ENCODE measurements at regions not wholly inside any gene's neighbourhood (a gene's known extent, or its start where the extent isn't known, plus 50 kb on each side); places are given as distances from the start of the nearest gene placed in this dataset.

- Mint-ChIP-seq H3K27ac (no peak overlapping the region), H3K27me3 (ENCODE audit: low read depth) (peaks cover 3% of the 10 kb centered on the region), H3K4me1 (ENCODE audit: low read depth) (no peaks in the 10 kb centered on the region), H3K4me3 (ENCODE audit: low read depth) (no peak overlapping the region), H3K36me3 (ENCODE audit: low read depth) (no peaks in the 10 kb centered on the region), H3K9me3 (no peaks in the 10 kb centered on the region)
- intact Hi-C loops (cut with micrococcal nuclease) = no loop called here
- DNase-seq (ENCODE audit: low spot score) = no peak
Observed at GRCh38 chr18:45353530-45353929, 261.7 kb upstream of the SLC14A2 start.

GRCh38 chr18:45355944-45356520 lies 259.2 kb upstream of the SLC14A2 start:
- intact Hi-C loops (cut with micrococcal nuclease) = no loop called here
- no peaks in the 10 kb centered on the region for H3K36me3 Mint-ChIP-seq (ENCODE audit: low read depth)
- peaks cover 3% of the 10 kb centered on the region for H3K27me3 Mint-ChIP-seq (ENCODE audit: low read depth)
- H3K9me3 Mint-ChIP-seq = no peaks in the 10 kb centered on the region
- H3K4me3 Mint-ChIP-seq (ENCODE audit: low read depth) = no peak overlapping the region
- H3K27ac Mint-ChIP-seq = no peak overlapping the region
- H3K4me1 Mint-ChIP-seq (ENCODE audit: low read depth) = no peaks in the 10 kb centered on the region
- DNase-seq (ENCODE audit: low spot score) = no peak

GRCh38 chr18:45357686-45358470 lies 257.4 kb upstream of the SLC14A2 start:
- Mint-ChIP-seq H3K27me3 (ENCODE audit: low read depth) (no peaks in the 10 kb centered on the region), H3K36me3 (ENCODE audit: low read depth) (no peaks in the 10 kb centered on the region), H3K4me1 (ENCODE audit: low read depth) (no peaks in the 10 kb centered on the region), H3K4me3 (ENCODE audit: low read depth) (no peak overlapping the region), H3K9me3 (no peaks in the 10 kb centered on the region), H3K27ac (no peak overlapping the region)
- intact Hi-C loops (cut with micrococcal nuclease) = no loop called here
- DNase-seq (ENCODE audit: low spot score) = no peak

- Mint-ChIP-seq H3K4me3 (ENCODE audit: low read depth) (no peak overlapping the region), H3K27ac (no peak overlapping the region), H3K27me3 (ENCODE audit: low read depth) (no peaks in the 10 kb centered on the region), H3K9me3 (no peaks in the 10 kb centered on the region), H3K4me1 (ENCODE audit: low read depth) (no peaks in the 10 kb centered on the region), H3K36me3 (ENCODE audit: low read depth) (no peaks in the 10 kb centered on the region)
- intact Hi-C loops (cut with micrococcal nuclease) = no loop called here
- DNase-seq (ENCODE audit: low spot score) = no peak
Observed at GRCh38 chr18:45359275-45360009, 255.8 kb upstream of the SLC14A2 start.

- Mint-ChIP-seq H3K9me3 (no peaks in the 10 kb centered on the region), H3K4me3 (ENCODE audit: low read depth) (no peak overlapping the region), H3K4me1 (ENCODE audit: low read depth) (no peaks in the 10 kb centered on the region), H3K36me3 (ENCODE audit: low read depth) (no peaks in the 10 kb centered on the region), H3K27me3 (ENCODE audit: low read depth) (no peaks in the 10 kb centered on the region), H3K27ac (no peak overlapping the region)
- no peak for DNase-seq (ENCODE audit: low spot score)
- intact Hi-C loops (cut with micrococcal nuclease) = no loop called here
Observed at GRCh38 chr18:45361125-45361851, 254.0 kb upstream of the SLC14A2 start.

GRCh38 chr18:45363196-45363595 lies 252.1 kb upstream of the SLC14A2 start:
- DNase-seq (ENCODE audit: low spot score) = no peak
- Mint-ChIP-seq H3K4me3 (ENCODE audit: low read depth) (no peak overlapping the region), H3K9me3 (no peaks in the 10 kb centered on the region), H3K4me1 (ENCODE audit: low read depth) (no peaks in the 10 kb centered on the region), H3K36me3 (ENCODE audit: low read depth) (no peaks in the 10 kb centered on the region), H3K27ac (no peak overlapping the region), H3K27me3 (ENCODE audit: low read depth) (no peaks in the 10 kb centered on the region)
- intact Hi-C loops (cut with micrococcal nuclease) = no loop called here

GRCh38 chr18:45365835-45366234 lies 249.4 kb upstream of the SLC14A2 start:
- no peak overlapping the region for H3K4me3 Mint-ChIP-seq (ENCODE audit: low read depth)
- no peak overlapping the region for H3K27ac Mint-ChIP-seq
- H3K4me1 Mint-ChIP-seq (ENCODE audit: low read depth) = no peaks in the 10 kb centered on the region
- H3K27me3 Mint-ChIP-seq (ENCODE audit: low read depth) = no peaks in the 10 kb centered on the region
- H3K36me3 Mint-ChIP-seq (ENCODE audit: low read depth) = no peaks in the 10 kb centered on the region
- H3K9me3 Mint-ChIP-seq = no peaks in the 10 kb centered on the region
- no peak for DNase-seq (ENCODE audit: low spot score)
- intact Hi-C loops (cut with micrococcal nuclease) = no loop called here

- Mint-ChIP-seq H3K9me3 (no peaks in the 10 kb centered on the region), H3K4me3 (ENCODE audit: low read depth) (no peak overlapping the region), H3K27ac (no peak overlapping the region), H3K4me1 (ENCODE audit: low read depth) (no peaks in the 10 kb centered on the region), H3K36me3 (ENCODE audit: low read depth) (no peaks in the 10 kb centered on the region), H3K27me3 (ENCODE audit: low read depth) (no peaks in the 10 kb centered on the region)
- DNase-seq (ENCODE audit: low spot score) = no peak
- intact Hi-C loops (cut with micrococcal nuclease) = no loop called here
Observed at GRCh38 chr18:45370255-45371010, 244.8 kb upstream of the SLC14A2 start.

GRCh38 chr18:45373286-45373880 lies 241.9 kb upstream of the SLC14A2 start:
- H3K27me3 Mint-ChIP-seq (ENCODE audit: low read depth) = peaks cover 11% of the 10 kb centered on the region
- intact Hi-C loops (cut with micrococcal nuclease) = no loop called here
- no peak overlapping the region for H3K4me3 Mint-ChIP-seq (ENCODE audit: low read depth)
- no peak overlapping the region for H3K27ac Mint-ChIP-seq
- DNase-seq (ENCODE audit: low spot score) = no peak
- H3K36me3 Mint-ChIP-seq (ENCODE audit: low read depth) = no peaks in the 10 kb centered on the region
- H3K9me3 Mint-ChIP-seq = no peaks in the 10 kb centered on the region
- no peaks in the 10 kb centered on the region for H3K4me1 Mint-ChIP-seq (ENCODE audit: low read depth)

GRCh38 chr18:45374236-45374635 lies 241.0 kb upstream of the SLC14A2 start:
- Mint-ChIP-seq H3K9me3 (no peaks in the 10 kb centered on the region), H3K27me3 (ENCODE audit: low read depth) (peaks cover 13% of the 10 kb centered on the region), H3K36me3 (ENCODE audit: low read depth) (no peaks in the 10 kb centered on the region), H3K4me1 (ENCODE audit: low read depth) (no peaks in the 10 kb centered on the region), H3K4me3 (ENCODE audit: low read depth) (no peak overlapping the region), H3K27ac (no peak overlapping the region)
- intact Hi-C loops (cut with micrococcal nuclease) = no loop called here
- DNase-seq (ENCODE audit: low spot score) = no peak

- no peak overlapping the region for H3K27ac Mint-ChIP-seq
- intact Hi-C loops (cut with micrococcal nuclease) = no loop called here
- peaks cover 16% of the 10 kb centered on the region for H3K27me3 Mint-ChIP-seq (ENCODE audit: low read depth)
- no peaks in the 10 kb centered on the region for H3K9me3 Mint-ChIP-seq
- H3K4me3 Mint-ChIP-seq (ENCODE audit: low read depth) = no peak overlapping the region
- DNase-seq (ENCODE audit: low spot score) = no peak
- H3K36me3 Mint-ChIP-seq (ENCODE audit: low read depth) = no peaks in the 10 kb centered on the region
- no peaks in the 10 kb centered on the region for H3K4me1 Mint-ChIP-seq (ENCODE audit: low read depth)
Observed at GRCh38 chr18:45374878-45375630, 240.2 kb upstream of the SLC14A2 start.
